Activated naive CD4-positive, alpha-beta T cell treated with anti-CD3 and anti-CD28 coated beads, Interleukin-2, amount 10 ng/mL, durations not matched to agents 7 days and 5 days (primary cell): ENCODE measurements at regions not wholly inside any gene's neighbourhood (a gene's known extent, or its start where the extent isn't known, plus 50 kb on each side); places are given as distances from the start of the nearest gene placed in this dataset.

ENCODE experiments used
- CTCF ChIA-PET: fragments of 350-600 bp; sonication (Branson Sonifier 250); formaldehyde crosslinking; loops from one replicate; lab custom pipeline; 2021; ENCODE audit warnings: antibody characterized with exemption; lab: Charles Lee
- DNase-seq: peaks from one replicate; pipeline ENCODE4 v3.0.0-alpha.2; 2020
- H3K27ac Mint-ChIP-seq: one replicate; pipeline ENCODE4 v1.8.0; 2021; ENCODE audit warnings: mild to moderate bottlenecking, moderate library complexity, mixed read lengths
- H3K27me3 Mint-ChIP-seq: one replicate; pipeline ENCODE4 v1.8.0; 2021; ENCODE audit warnings: mild to moderate bottlenecking, mixed read lengths
- H3K36me3 Mint-ChIP-seq: one replicate; pipeline ENCODE4 v1.8.0; 2021; ENCODE audit warnings: mixed read lengths
- H3K4me1 Mint-ChIP-seq: one replicate; pipeline ENCODE4 v1.8.0; 2021; ENCODE audit warnings: mixed read lengths
- H3K4me3 Mint-ChIP-seq: one replicate; pipeline ENCODE4 v1.8.0; 2021; ENCODE audit warnings: mild to moderate bottlenecking, moderate library complexity, mixed read lengths
- H3K9me3 Mint-ChIP-seq: one replicate; pipeline ENCODE4 v1.8.0; 2021; ENCODE audit warnings: mixed read lengths

DNA sequence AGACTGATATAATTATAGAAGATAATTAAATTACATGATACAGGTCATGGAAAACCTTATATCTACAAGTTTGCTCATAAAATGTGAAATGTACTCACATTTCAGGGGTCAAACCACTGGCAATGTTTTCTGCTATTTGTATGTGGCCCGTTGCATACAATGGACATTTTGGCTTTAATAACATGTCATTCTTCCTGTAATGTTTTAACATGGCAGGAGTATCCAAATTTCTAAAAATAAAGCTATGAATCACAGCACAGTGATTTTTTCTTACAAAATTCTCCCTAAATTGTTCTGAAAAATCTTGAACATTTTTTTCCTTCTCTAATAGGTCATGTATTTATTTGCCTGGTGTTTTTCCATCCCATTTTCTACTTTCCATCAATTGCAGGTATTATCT lies 305.7 kb downstream of the SMOC2 start:
- Mint-ChIP-seq H3K9me3 (no peaks in the 10 kb centered on the region), H3K27me3 (no peaks in the 10 kb centered on the region)
- CTCF ChIA-PET: no interaction called here

DNA sequence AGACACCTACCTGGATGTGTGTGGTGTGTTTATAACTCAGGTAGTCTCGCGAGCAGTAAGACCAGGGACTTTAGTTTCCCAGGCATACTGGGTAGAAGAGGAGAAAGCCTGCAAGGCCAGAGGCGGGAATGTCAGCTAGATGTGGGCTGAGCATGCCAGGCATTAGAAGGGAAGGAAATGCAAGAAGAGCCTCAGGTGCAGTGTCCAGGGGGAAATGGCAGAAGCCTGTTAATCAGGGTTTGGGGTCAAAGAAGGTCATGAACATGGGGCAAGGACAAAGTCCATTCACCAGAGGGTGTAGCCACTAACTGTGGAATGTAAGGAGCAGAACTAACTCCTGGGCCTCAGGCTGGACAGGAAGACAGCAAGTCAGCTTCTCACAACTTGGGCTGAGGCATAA lies 305.0 kb downstream of the SMOC2 start:
- no peaks in the 10 kb centered on the region for H3K27me3 Mint-ChIP-seq
- no peak overlapping the region for H3K27ac Mint-ChIP-seq
- no peak for DNase-seq
- no peaks in the 10 kb centered on the region for H3K4me1 Mint-ChIP-seq
- H3K36me3 Mint-ChIP-seq: no peaks in the 10 kb centered on the region
- CTCF ChIA-PET: no interaction called here
- H3K9me3 Mint-ChIP-seq: no peaks in the 10 kb centered on the region
- no peak overlapping the region for H3K4me3 Mint-ChIP-seq

More for the DNA sequence above, 305.7 kb downstream of the SMOC2 start:
- H3K4me3 Mint-ChIP-seq: no peak overlapping the region
- no peak for DNase-seq
- no peak overlapping the region for H3K27ac Mint-ChIP-seq
- H3K36me3 Mint-ChIP-seq: no peaks in the 10 kb centered on the region
- no peaks in the 10 kb centered on the region for H3K4me1 Mint-ChIP-seq

DNA sequence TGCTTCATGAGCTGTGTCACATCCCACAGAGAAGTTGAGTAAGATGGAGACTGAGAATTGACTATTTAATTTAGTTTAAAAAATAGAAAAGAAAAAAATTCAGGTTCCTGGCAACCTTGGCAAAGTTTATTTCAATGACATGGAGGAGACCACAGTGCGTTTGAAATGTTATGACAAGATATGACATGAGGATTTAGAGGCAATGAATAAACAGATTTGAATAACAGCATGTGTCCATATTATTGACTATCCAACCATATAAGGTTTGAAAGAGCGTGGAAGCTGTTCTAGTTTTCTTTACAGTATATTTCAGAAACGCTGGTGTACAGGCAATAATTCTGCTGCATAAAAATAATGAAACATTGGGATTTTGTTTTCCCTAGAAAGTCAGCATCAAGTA lies 303.9 kb downstream of the SMOC2 start:
- H3K27me3 Mint-ChIP-seq: no peaks in the 10 kb centered on the region
- H3K4me3 Mint-ChIP-seq: no peak overlapping the region
- DNase-seq: no peak
- CTCF ChIA-PET: no interaction called here
- H3K27ac Mint-ChIP-seq: no peak overlapping the region
- H3K9me3 Mint-ChIP-seq: no peaks in the 10 kb centered on the region
- no peaks in the 10 kb centered on the region for H3K4me1 Mint-ChIP-seq
- H3K36me3 Mint-ChIP-seq: no peaks in the 10 kb centered on the region

DNA sequence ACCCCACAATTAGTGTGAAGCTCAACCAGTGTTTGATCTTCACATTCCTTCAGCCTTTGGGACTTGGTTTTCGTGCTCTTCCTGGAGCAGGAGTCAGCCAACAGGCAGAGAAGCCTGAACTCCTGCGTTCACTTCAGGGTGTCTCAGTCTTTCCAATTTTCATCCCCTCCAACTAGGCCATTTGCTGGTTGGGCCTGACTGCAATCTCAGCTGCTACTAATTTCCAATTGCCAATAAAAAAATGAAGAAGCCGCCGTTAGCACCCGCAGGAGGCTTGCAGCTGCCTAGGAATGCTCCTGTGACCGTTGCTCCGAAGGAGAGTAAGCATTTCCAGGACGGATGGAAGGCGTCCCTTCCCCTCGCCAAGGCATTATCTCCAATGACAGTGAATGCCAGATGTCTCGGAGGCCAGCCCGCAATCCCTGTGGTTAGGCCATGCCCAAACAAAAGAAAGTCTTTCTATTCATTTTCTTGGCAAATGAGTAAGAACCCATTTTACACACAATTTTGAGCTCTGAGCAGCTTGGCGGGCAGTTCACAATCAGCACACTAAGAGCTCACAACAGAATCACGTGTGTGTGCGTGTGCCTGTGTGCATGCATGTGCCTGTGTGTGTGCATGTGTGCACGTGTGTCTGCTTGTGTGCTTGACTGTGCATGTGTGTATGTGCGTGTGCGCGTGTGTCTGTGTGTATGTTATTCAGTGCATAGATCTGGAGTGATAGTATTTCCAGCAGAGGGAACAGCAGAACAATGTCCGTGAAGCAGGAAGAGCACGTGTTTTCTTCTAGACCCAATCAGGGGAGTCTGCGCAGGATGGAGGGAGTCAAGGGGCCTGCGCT lies 301.2 kb downstream of the SMOC2 start:
- Mint-ChIP-seq H3K36me3 (no peaks in the 10 kb centered on the region), H3K27me3 (no peaks in the 10 kb centered on the region), H3K4me3 (no peak overlapping the region), H3K9me3 (no peaks in the 10 kb centered on the region), H3K4me1 (no peaks in the 10 kb centered on the region), H3K27ac (no peak overlapping the region)
- DNase-seq: no peak
- CTCF ChIA-PET: no interaction called here

DNA sequence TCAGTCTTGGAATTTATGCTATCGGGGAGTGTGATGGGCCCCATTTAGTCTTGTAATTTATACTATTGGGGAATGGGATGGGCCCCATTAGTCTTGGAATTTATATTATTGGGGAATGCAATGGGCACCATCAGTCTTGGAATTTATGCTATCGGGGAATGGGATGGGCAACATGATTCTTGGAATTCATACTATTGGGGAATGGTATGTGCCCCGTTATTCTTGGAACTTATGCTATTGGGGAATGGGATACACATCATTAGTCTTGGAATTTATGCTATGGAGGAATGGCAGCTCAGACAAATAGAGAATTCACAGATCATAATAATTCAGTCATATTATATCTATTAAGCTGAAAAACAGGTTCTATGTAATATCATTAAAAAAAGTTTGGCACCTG lies 300.3 kb downstream of the SMOC2 start:
- DNase-seq: no peak
- H3K27ac Mint-ChIP-seq: no peak overlapping the region
- H3K27me3 Mint-ChIP-seq: no peaks in the 10 kb centered on the region
- CTCF ChIA-PET: no interaction called here
- H3K9me3 Mint-ChIP-seq: no peaks in the 10 kb centered on the region
- no peak overlapping the region for H3K4me3 Mint-ChIP-seq
- H3K36me3 Mint-ChIP-seq: no peaks in the 10 kb centered on the region
- no peaks in the 10 kb centered on the region for H3K4me1 Mint-ChIP-seq

- no peaks in the 10 kb centered on the region for H3K27me3 Mint-ChIP-seq
- CTCF ChIA-PET: no interaction called here
Observed at GRCh38 chr6:168739381-168739780, 298.4 kb downstream of the SMOC2 start.

GRCh38 chr6:168737481-168737880 lies 296.5 kb downstream of the SMOC2 start:
- no peaks in the 10 kb centered on the region for H3K4me1 Mint-ChIP-seq
- no peak for DNase-seq
- no peak overlapping the region for H3K27ac Mint-ChIP-seq
- CTCF ChIA-PET: no interaction called here
- no peak overlapping the region for H3K4me3 Mint-ChIP-seq
- H3K27me3 Mint-ChIP-seq: no peaks in the 10 kb centered on the region
- H3K9me3 Mint-ChIP-seq: no peaks in the 10 kb centered on the region
- H3K36me3 Mint-ChIP-seq: no peaks in the 10 kb centered on the region

More at GRCh38 chr6:168739381-168739780, 298.4 kb downstream of the SMOC2 start:
- no peaks in the 10 kb centered on the region for H3K4me1 Mint-ChIP-seq
- no peak for DNase-seq
- H3K36me3 Mint-ChIP-seq: no peaks in the 10 kb centered on the region
- H3K4me3 Mint-ChIP-seq: no peak overlapping the region
- no peak overlapping the region for H3K27ac Mint-ChIP-seq
- H3K9me3 Mint-ChIP-seq: no peaks in the 10 kb centered on the region

GRCh38 chr6:168737014-168737413 lies 296.0 kb downstream of the SMOC2 start:
- Mint-ChIP-seq H3K27me3 (no peaks in the 10 kb centered on the region), H3K4me1 (no peaks in the 10 kb centered on the region), H3K9me3 (no peaks in the 10 kb centered on the region), H3K4me3 (no peak overlapping the region), H3K27ac (no peak overlapping the region), H3K36me3 (no peaks in the 10 kb centered on the region)
- DNase-seq: no peak
- CTCF ChIA-PET: no interaction called here

DNA sequence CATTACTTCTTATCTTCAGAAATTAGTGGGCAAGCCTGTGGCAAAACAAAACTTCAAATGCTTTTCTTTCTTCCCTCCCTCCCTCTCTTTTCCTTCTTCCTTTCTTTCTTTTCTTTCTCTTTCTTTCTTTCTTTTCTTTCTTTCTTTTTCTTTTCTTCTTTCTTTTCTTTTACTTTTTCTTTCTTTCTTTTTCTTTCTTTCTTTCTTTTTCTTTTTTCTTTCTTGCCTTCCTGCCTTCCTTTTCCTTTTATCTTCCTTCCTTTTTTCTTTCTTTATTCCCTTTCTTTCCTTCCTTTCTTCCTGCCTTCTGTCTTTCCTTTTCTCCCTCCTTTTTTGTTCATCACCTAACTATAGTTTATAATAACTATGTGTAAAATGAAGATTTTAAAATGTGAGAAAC lies 295.1 kb downstream of the SMOC2 start:
- CTCF ChIA-PET: no interaction called here
- Mint-ChIP-seq H3K27ac (no peak overlapping the region), H3K4me3 (no peak overlapping the region), H3K27me3 (no peaks in the 10 kb centered on the region), H3K4me1 (no peaks in the 10 kb centered on the region), H3K36me3 (no peaks in the 10 kb centered on the region), H3K9me3 (no peaks in the 10 kb centered on the region)
- DNase-seq: no peak

- Mint-ChIP-seq H3K4me1 (no peaks in the 10 kb centered on the region), H3K27me3 (no peaks in the 10 kb centered on the region), H3K36me3 (no peaks in the 10 kb centered on the region), H3K9me3 (no peaks in the 10 kb centered on the region), H3K27ac (no peak overlapping the region), H3K4me3 (no peak overlapping the region)
- DNase-seq: no peak
- CTCF ChIA-PET: no interaction called here
Observed at GRCh38 chr6:168735268-168735949, 294.4 kb downstream of the SMOC2 start.

GRCh38 chr6:168734523-168734922 lies 293.5 kb downstream of the SMOC2 start:
- Mint-ChIP-seq H3K27me3 (no peaks in the 10 kb centered on the region), H3K27ac (no peak overlapping the region), H3K36me3 (no peaks in the 10 kb centered on the region), H3K4me1 (no peaks in the 10 kb centered on the region), H3K4me3 (no peak overlapping the region), H3K9me3 (no peaks in the 10 kb centered on the region)
- no peak for DNase-seq
- CTCF ChIA-PET: no interaction called here

GRCh38 chr6:168732676-168733075 lies 291.7 kb downstream of the SMOC2 start:
- Mint-ChIP-seq H3K4me3 (no peak overlapping the region), H3K36me3 (no peaks in the 10 kb centered on the region), H3K27ac (no peak overlapping the region), H3K4me1 (no peaks in the 10 kb centered on the region), H3K27me3 (no peaks in the 10 kb centered on the region), H3K9me3 (no peaks in the 10 kb centered on the region)
- no peak for DNase-seq
- CTCF ChIA-PET: no interaction called here

GRCh38 chr6:168730931-168731716 lies 290.1 kb downstream of the SMOC2 start:
- DNase-seq: no peak
- no peaks in the 10 kb centered on the region for H3K9me3 Mint-ChIP-seq
- no peak overlapping the region for H3K4me3 Mint-ChIP-seq
- no peaks in the 10 kb centered on the region for H3K36me3 Mint-ChIP-seq
- H3K4me1 Mint-ChIP-seq: no peaks in the 10 kb centered on the region
- no peaks in the 10 kb centered on the region for H3K27me3 Mint-ChIP-seq
- no peak overlapping the region for H3K27ac Mint-ChIP-seq
- CTCF ChIA-PET: no interaction called here

GRCh38 chr6:168728056-168728455 lies 287.1 kb downstream of the SMOC2 start:
- H3K36me3 Mint-ChIP-seq: no peaks in the 10 kb centered on the region
- CTCF ChIA-PET: no interaction called here

More at GRCh38 chr6:168728056-168728455, 287.1 kb downstream of the SMOC2 start:
- Mint-ChIP-seq H3K4me1 (no peaks in the 10 kb centered on the region), H3K27ac (no peak overlapping the region), H3K9me3 (no peaks in the 10 kb centered on the region), H3K27me3 (no peaks in the 10 kb centered on the region), H3K4me3 (no peak overlapping the region)
- DNase-seq: no peak
